GM21390 (cell line): ENCODE measurements at regions not wholly inside any gene's neighbourhood (a gene's known extent, or its start where the extent isn't known, plus 50 kb on each side); places are given as distances from the start of the nearest gene placed in this dataset.
"Not testable (repeated sequence)": the region's sequence is repeated elsewhere in the genome, so short reads cannot be mapped to it uniquely, and the experiment has no call there.

Source experiments
- ATAC-seq: cut with Tn5 transposase; IDR thresholded peaks from one replicate; pipeline ENCODE4 v1.9.1; 2021; ENCODE audit not compliant: unreplicated experiment

- ATAC-seq, result no peak
Observed at GRCh38 chrX:137646472-137646871, 80.5 kb downstream of the ZIC3 start.

- no peak for ATAC-seq
Observed at GRCh38 chrX:137651647-137652046, 85.7 kb downstream of the ZIC3 start.

GRCh38 chrX:137652086-137652485 is 86.2 kb downstream of the ZIC3 start:
- no peak for ATAC-seq

DNA sequence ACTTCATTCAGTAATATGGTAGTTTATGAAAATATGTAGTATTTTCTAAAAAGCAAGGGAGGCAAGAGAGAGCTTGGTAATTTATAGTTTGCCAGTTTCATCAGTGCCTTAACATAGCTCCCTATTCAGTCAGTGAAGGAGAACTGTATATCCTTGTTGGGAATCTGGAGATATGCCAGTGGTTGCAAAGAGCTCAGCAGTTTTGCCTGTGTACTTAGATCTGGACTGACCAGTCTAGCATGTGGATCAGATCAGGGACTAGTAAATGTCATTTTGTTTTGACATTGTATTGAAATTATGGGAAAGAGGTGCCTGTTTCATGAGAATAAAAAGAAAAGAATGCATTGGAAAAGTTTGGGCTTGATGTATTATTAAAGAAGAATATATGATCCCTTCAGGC is 88.6 kb downstream of the ZIC3 start:
- no peak for ATAC-seq

DNA sequence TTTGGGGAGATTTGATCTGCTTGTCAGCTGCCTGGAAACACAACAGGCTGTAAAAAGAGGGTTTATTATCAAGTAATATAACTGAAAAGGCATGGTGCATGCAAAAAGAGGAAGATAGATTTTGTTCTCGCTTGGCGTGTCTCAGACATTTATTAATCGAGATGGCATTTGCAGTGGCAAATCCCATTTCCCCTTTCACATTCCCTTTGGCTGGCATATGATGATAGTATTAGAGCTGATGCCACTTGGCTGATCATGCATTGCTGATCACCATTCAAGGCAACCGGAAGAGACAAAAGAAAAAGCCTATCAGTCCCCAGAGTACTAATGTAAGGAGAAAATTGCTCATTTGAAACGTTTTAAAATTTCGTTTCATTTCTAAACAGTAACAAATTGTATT is 101.8 kb downstream of the ZIC3 start:
- no peak for ATAC-seq

GRCh38 chrX:137684591-137684990 is 118.7 kb downstream of the ZIC3 start:
- no peak for ATAC-seq

GRCh38 chrX:137695417-137695816 is 129.5 kb downstream of the ZIC3 start:
- no peak for ATAC-seq

GRCh38 chrX:137707348-137707747 is 141.4 kb downstream of the ZIC3 start:
- no peak for ATAC-seq

- no peak for ATAC-seq
Observed at GRCh38 chrX:137742846-137743245, 176.9 kb downstream of the ZIC3 start.

- no peak for ATAC-seq
Observed at GRCh38 chrX:137743414-137743813, 177.5 kb downstream of the ZIC3 start.

DNA sequence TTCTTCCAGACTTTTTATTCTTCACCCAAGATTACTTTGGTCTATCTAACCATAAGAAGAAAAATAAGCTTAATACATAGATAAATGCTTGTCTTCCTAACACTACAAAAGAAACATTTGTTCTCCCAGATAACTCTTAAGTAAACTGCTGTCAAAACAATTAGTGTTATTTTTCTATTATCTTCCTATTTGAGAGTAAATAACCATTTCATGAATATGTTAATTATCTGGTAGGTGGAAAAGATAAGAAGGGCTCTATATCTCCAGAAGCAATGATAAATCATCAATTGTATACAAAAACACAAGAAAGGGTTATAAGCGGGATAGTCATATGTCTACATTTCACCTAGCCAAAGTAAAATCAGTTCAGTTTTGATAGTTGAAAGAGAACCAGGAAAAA is 180.4 kb downstream of the ZIC3 start:
- ATAC-seq, result no peak

GRCh38 chrX:137747244-137748043 is 181.5 kb downstream of the ZIC3 start:
- no peak for ATAC-seq

DNA sequence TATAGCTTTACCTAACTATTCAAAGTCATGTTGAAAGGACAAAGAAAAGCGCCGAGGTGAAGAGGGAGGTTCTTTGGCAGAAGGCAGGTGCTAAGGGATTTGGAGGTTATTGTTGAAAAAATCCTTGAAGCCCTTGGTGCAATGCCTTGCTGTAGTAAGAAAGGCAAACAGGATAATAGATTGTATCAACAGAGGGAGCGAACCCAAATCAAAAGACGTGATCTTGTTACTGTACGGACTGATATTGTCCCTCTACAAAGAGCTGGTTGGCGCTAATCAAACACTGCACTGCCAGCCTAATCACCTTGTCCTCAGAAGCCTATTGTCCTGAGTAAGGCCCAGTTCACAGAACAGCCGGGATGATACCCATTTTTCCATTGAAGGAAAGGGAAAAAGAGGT is 182.9 kb downstream of the ZIC3 start:
- no peak for ATAC-seq

DNA sequence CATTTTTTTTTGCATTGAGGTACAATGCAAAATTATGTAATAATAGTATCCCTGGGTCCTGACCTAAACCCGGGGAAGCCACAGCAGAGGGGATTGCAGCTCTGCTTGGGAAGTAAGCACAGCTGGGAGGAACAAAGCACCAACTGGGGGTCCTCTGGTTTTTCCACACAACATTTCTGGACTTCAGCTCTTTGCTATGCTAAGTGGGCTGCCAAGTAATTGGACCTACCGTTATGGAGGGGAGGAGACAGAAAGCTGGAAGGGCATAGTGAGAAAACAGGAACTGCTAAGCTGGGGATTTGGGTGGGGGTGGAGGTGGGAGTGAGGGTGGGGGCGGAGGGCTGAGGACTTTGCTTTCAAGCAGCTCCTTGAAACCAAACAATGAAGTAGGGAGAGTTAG is 183.3 kb downstream of the ZIC3 start:
- no peak for ATAC-seq

- no peak for ATAC-seq
Observed at GRCh38 chrX:137771537-137771936, 205.6 kb downstream of the ZIC3 start.

DNA sequence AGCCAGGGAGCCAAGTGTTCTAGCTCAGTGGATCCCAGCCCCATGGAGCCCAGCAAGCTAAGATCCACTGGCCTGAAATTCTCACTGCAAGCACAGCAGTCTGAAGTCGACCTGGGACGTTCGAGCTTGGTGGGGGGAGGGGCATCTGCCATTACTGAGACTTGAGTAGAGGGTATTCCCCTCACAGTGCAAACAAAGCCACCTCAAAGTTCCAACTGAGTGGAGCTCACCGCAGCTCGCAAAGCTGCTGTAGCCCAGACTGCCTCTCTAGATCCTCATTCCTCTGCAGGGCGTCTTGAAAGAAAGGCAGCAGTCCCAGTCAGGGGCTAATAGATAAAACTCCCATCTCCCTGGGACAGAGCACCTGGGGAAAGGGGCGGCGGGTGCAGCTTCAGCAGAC is 226.3 kb downstream of the ZIC3 start:
- ATAC-seq, result no peak

GRCh38 chrX:137797926-137798325 is 232.0 kb downstream of the ZIC3 start:
- ATAC-seq, result not testable (repeated sequence)

DNA sequence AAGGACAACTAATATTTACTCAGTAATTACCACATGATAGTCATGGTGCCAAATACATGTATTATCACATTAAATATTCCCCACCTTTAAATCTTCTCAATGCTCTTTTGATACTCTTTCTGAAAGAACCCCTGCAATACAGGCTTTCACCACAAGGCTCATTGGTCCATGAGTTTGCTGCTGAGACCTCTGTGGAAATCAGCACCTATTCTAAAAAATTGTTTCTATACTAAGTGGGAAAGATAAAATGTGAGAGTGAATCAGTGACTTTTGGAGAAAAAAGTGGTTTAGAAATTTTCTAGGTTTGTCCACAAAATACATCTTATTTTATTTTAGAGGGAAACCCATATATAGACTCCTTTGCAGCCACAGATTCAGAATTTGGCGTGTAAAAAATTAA is 257.3 kb downstream of the ZIC3 start:
- no peak for ATAC-seq

- no peak for ATAC-seq
Observed at GRCh38 chrX:137847376-137847775, 281.4 kb downstream of the ZIC3 start.

DNA sequence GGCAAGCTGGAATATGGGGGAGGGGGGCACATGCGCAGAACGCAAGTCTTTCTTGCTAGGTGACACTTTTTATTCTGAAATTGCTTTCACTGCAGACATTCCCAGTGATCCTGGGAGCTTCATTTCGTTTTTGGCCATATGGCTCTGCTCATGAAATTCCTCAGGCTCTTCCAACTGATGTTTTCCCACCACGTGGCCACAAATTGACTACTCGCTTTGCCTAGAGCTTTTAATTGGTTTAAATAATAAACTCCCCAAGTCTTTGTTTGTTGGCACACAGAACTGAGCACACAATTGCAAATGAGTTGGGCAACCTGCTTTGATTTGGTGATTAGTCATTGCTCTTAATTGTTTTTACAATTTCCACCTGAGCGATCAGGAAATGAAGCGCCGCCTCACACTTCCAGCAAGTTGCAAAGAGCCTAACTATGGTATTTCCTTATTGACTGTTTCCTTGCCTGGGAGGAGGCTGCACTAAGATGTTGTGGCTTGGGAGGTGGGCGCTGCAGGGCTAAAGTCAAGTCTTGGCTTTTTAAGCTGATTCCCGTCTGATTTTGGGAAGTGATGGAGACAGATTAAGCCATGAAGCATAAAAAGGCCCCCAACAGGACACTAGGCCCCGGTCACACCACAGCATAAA is 282.5 kb downstream of the ZIC3 start:
- ATAC-seq, result no peak

DNA sequence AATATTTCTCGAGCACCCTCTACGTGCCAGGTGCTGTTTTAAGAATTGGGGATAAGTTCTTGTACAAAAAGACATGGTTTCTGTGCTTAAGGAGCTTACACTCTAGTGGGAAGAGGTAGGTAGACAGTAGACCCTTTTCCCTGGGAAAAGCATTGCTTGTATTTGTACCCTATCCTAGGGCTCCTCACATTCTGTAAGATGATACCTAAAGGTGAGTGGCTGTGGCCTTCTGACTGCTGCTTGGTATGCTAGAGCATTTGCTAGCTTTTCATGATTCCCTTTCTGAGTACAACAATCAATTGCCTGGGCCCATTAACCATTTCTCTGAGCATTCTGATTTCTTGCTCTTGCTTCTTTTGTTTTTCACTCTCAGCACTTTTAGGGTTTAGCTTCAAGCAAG is 286.6 kb downstream of the ZIC3 start:
- ATAC-seq, result no peak

DNA sequence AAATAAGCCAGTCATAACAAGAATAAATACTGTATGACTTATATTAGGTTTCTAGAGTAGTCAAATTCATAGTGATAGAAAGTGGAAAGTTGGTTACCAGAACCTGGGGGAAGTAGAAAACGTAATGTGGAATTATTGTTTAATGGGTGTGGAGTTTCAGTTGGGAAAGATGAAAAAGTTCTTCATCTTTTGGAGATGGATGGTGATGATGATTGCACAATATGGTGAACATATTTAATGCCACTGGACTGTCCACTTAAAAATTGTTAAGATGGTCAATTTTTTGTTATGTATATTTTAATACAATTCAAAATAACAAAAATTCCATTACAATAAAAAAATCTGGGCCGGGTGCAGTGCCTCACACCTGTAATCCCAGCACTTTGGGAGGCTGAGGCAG is 289.6 kb downstream of the ZIC3 start:
- no peak for ATAC-seq

GRCh38 chrX:137858106-137858505 is 292.2 kb downstream of the ZIC3 start:
- ATAC-seq, result no peak
